GM12878 (cell line): ENCODE measurements at regions not wholly inside any gene's neighbourhood (a gene's known extent, or its start where the extent isn't known, plus 50 kb on each side); places are given as distances from the start of the nearest gene placed in this dataset.

ENCODE experiments used
- ATAC-seq: fragments of 200-7000 bp; cut with Tn5 transposase; 3 replicates; pipeline ENCODE4 v1.9.1; 2020; ENCODE audit warnings: mild to moderate bottlenecking, moderate library complexity
- BruUV-seq: library from RNA; stranded (reverse); fragments of 400-500 nt; replicated peaks from 2 replicates; lab custom pipeline; 2021; lab: Mats Ljungman, UMichigan
- CTCF ChIA-PET: fragments of 300-600 bp; sonication (Branson Sonifier 250); formaldehyde crosslinking; extraction: SDS; loops from one replicate; lab custom pipeline; 2021; ENCODE audit warnings: inconsistent platforms; lab: Yijun Ruan, JAX
- POLR2A ChIA-PET: fragments of 350-600 bp; formaldehyde crosslinking; extraction: SDS; loops from one replicate; lab custom pipeline; 2021; ENCODE audit warnings: inconsistent platforms; lab: Charles Lee
- RAD21 ChIA-PET: fragments of 300-600 bp; sonication (Branson Sonifier 250); formaldehyde crosslinking; loops from one replicate; lab custom pipeline; 2023; ENCODE audit warnings: antibody characterized with exemption; ENCODE audit not compliant: unreplicated experiment; lab: Charles Lee
- SMC1A ChIA-PET: fragments of 300-600 bp; sonication (Branson Sonifier 250); formaldehyde crosslinking; loops from one replicate; lab custom pipeline; 2023; ENCODE audit not compliant: unreplicated experiment, uncharacterized antibody; lab: Charles Lee
- DNase-seq: peaks from one replicate; pipeline ENCODE4 v3.0.0-alpha.2; 2011; ENCODE audit warnings: low read depth, low spot score
- FAIRE-seq: peaks from 3 replicates; lab custom pipeline; 2011; peaks lifted over from hg19 to GRCh38; lab: Jason Lieb, UNC
- H2AFZ ChIP-seq: 2 replicates; pipeline ENCODE4 v1.6.0; 2011; ENCODE audit warnings: low read depth, low read length, control low read depth; ENCODE audit not compliant: control insufficient read depth
- H3K27ac ChIP-seq: 2 replicates; pipeline ENCODE4 v1.5.1; 2011; ENCODE audit warnings: control low read depth; ENCODE audit not compliant: control insufficient read depth, insufficient read depth
- H3K27me3 ChIP-seq, 2 experiments: replicated peaks in 1 of 2; 2 replicates each; pipeline versions ENCODE4 v1.6.0 to v1.6.1; 2011; ENCODE audit warnings: low read length in 1 of 2; ENCODE audit not compliant: control insufficient read depth in 2 of 2, insufficient read depth in 2 of 2
- H3K36me3 ChIP-seq, 2 experiments: 2 replicates each; pipeline ENCODE4 v1.5.1; 2011; ENCODE audit warnings: low read length in 1 of 2; ENCODE audit not compliant: control insufficient read depth in 2 of 2, insufficient read depth in 2 of 2
- H3K4me1 ChIP-seq: 2 replicates; pipeline ENCODE4 v1.6.1; 2011; ENCODE audit warnings: mild to moderate bottlenecking, low read length, moderate library complexity, mixed read lengths; ENCODE audit not compliant: control insufficient read depth, insufficient read depth
- H3K4me2 ChIP-seq: 2 replicates; pipeline ENCODE4 v1.6.0; 2011; ENCODE audit warnings: control low read depth; ENCODE audit not compliant: control insufficient read depth, insufficient read depth
- H3K4me3 ChIP-seq: fragments of 200-600 bp; sonication (generic); 2 replicates; pipeline ENCODE4 v1.5.1; 2016
- H3K79me2 ChIP-seq: 2 replicates; pipeline ENCODE4 v1.6.0; 2011; ENCODE audit warnings: low read length; ENCODE audit not compliant: control insufficient read depth, insufficient read depth
- H3K9ac ChIP-seq: 2 replicates; pipeline ENCODE4 v1.8.0; 2011; ENCODE audit warnings: low read length, control low read depth, mixed read lengths; ENCODE audit not compliant: control insufficient read depth, insufficient read depth
- H3K9me3 ChIP-seq: replicated peaks from 3 replicates; pipeline ENCODE4 v1.5.1; 2011; ENCODE audit warnings: mild to moderate bottlenecking, low read length; ENCODE audit not compliant: control insufficient read depth, insufficient read depth
- H4K20me1 ChIP-seq: 2 replicates; pipeline ENCODE4 v1.6.0; 2011; ENCODE audit not compliant: control insufficient read depth, insufficient read depth
- HCFC1 ChIP-seq: fragments of 150-350 bp; IDR thresholded peaks from 2 replicates; pipeline ENCODE4 v1.6.1; 2014; ENCODE audit warnings: low read length
- NBN ChIP-seq: fragments of 450-650 bp; IDR thresholded peaks from 2 replicates; pipeline ENCODE4 v1.6.1; 2016
- WGBS: methylation state at CpG from one replicate; pipeline ENCODE4 v1.1.6; 2016; ENCODE audit warnings: low lambda C conversion rate; ENCODE audit not compliant: insufficient replicate concordance, insufficient coverage; ENCODE audit errors: missing lambda C conversion rate; 5-methylcytosine and 5-hydroxymethylcytosine counted together
- in situ Hi-C: fragments of 300-500 bp; cut with MboI; formaldehyde crosslinking; loops from 9 replicates; pipeline ENCODE4 v1.14.3; 2018; ENCODE audit warnings: mixed read lengths
- intact Hi-C: fragments of 100-400 bp; cut with micrococcal nuclease; formaldehyde crosslinking; loops from one replicate; pipeline ENCODE4 v1.14.2; 2022; ENCODE audit not compliant: unreplicated experiment
- TF ChIP-seq, protein P1 (sequence below): IDR thresholded peaks from 2 replicates; pipeline ENCODE4 v1.6.1; 2011; ENCODE audit warnings: borderline replicate concordance, low read depth, mild to moderate bottlenecking, moderate library complexity, mixed read lengths, low read length; ENCODE audit not compliant: insufficient read depth; ENCODE audit errors: extremely low read length
- TF ChIP-seq, protein P2 (sequence below): fragments of 450-650 bp; IDR thresholded peaks from 2 replicates; pipeline ENCODE4 v1.6.1; 2016; ENCODE audit warnings: mild to moderate bottlenecking

DNA sequence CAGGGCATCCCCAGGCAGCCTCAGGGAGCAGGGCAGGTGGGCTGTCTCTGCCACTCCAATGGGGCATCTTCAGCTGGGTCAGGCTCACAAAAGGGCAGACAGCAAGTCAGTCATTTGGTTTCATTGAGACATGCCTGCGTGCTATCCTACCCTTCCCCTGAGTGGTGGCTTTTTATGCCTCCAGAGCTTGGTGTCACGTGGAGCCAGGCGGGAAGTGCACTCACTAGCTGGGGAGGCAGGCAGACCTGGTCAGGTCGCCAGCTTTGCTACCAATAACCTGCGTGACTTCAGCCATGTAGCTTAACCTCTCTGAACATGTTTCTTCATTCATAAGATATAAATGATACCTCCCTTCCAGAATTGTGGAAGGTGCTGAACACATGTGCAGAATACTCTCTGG lies 415.0 kb downstream of the SOX9 start:
- H3K9me3 ChIP-seq = peaks cover 2% of the 10 kb centered on the region; the same call in 2 of the 3 replicates
- H3K79me2 ChIP-seq = no peaks in the 10 kb centered on the region
- no peak for DNase-seq
- TF ChIP-seq NBN = no peak
- TF ChIP-seq, protein P1, sequence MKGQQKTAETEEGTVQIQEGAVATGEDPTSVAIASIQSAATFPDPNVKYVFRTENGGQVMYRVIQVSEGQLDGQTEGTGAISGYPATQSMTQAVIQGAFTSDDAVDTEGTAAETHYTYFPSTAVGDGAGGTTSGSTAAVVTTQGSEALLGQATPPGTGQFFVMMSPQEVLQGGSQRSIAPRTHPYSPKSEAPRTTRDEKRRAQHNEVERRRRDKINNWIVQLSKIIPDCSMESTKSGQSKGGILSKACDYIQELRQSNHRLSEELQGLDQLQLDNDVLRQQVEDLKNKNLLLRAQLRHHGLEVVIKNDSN = peak; percentile 20
- TF ChIP-seq, all 136 proteins: peak for 1
- Histone ChIP-seq H3K9ac (no peak overlapping the region), H3K27me3 (no peaks in the 10 kb centered on the region), H4K20me1 (no peaks in the 10 kb centered on the region), H3K27ac (no peak overlapping the region), H2AFZ (no peak overlapping the region), H3K4me3 (no peak overlapping the region), H3K4me2 (no peak overlapping the region), H3K36me3 (no peaks in the 10 kb centered on the region), H3K4me1 (peaks cover 5% of the 10 kb centered on the region)
- 34% methylated on average over 5 of the region's 5 CpGs for WGBS
- intact Hi-C loops (no loop called here), in situ Hi-C loops (loop anchor here (5.0 to 25.0 kb wide), 4 partner anchors 923 to 1898 kb away; no protein-coding TSS in a partner anchor)
- FAIRE-seq = no peak
- RAD21 ChIA-PET = interaction anchor here (0.9 to 1.2 kb wide), 4 partner anchors 16 to 416 kb away, joined by 3 to 5 read pairs (median 4); no protein-coding TSS in a partner anchor
- SMC1A ChIA-PET = interaction anchor here (0.8 to 1.7 kb wide), 9 partner anchors 8 to 192 kb away, joined by 3 to 6 read pairs (median 3); no protein-coding TSS in a partner anchor
- no TSS peak for BruUV-seq
- no peak for ATAC-seq
- POLR2A ChIA-PET = interaction anchor here (0.5 to 2.1 kb wide), 4 partner anchors 11 to 827 kb away, joined by 3 to 9 read pairs (median 4); no protein-coding TSS in a partner anchor
- CTCF ChIA-PET = interaction anchor here (0.7 to 1.5 kb wide), 4 partner anchors 14 to 1769 kb away, joined by 3 to 4 read pairs (median 3); partner anchors contain the start of gene SOX9

DNA sequence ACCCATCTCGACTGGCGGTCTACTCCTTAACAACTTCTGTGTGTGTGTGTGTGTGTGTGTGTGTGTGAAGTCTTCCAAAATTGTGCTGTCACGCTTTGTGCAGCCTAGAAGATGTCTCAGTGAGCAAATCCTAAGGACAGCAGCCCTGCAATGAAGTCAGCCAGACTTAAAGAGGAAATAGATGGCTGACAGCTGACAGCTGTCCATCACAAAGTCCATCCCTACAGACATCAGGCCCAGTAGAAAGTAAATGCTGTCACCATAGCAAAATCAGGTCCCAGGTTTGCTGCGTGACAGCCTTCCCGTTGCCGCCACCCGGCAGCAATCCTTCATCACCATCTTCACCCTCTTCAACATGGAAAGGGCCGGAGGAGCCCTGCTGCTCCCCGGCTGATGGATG lies 416.0 kb downstream of the SOX9 start:
- no peak for ATAC-seq
- CTCF ChIA-PET = interaction anchor here (0.6 to 3.8 kb wide), 5 partner anchors 20 to 1064 kb away, joined by 3 to 34 read pairs (median 4); partner anchors contain the start of gene SOX9
- no peak overlapping the region for H3K4me2 ChIP-seq
- H4K20me1 ChIP-seq = no peaks in the 10 kb centered on the region
- POLR2A ChIA-PET = interaction anchor here (0.7 to 2.1 kb wide), 3 partner anchors 17 to 266 kb away, joined by 4 to 15 read pairs (median 9); no protein-coding TSS in a partner anchor
- H3K79me2 ChIP-seq = no peaks in the 10 kb centered on the region
- no peak for DNase-seq
- no peak overlapping the region for H3K9ac ChIP-seq
- SMC1A ChIA-PET = interaction anchor here (1.7 to 4.8 kb wide), 4 partner anchors 9 to 114 kb away, joined by 3 to 75 read pairs (median 65); no protein-coding TSS in a partner anchor
- FAIRE-seq = no peak
- H2AFZ ChIP-seq = no peak overlapping the region
- no TSS peak for BruUV-seq
- in situ Hi-C loops (loop anchor here (5.0 to 25.0 kb wide), 4 partner anchors 924 to 1899 kb away; no protein-coding TSS in a partner anchor), intact Hi-C loops (no loop called here)
- H3K4me3 ChIP-seq = no peak overlapping the region
- TF ChIP-seq, protein P2, sequence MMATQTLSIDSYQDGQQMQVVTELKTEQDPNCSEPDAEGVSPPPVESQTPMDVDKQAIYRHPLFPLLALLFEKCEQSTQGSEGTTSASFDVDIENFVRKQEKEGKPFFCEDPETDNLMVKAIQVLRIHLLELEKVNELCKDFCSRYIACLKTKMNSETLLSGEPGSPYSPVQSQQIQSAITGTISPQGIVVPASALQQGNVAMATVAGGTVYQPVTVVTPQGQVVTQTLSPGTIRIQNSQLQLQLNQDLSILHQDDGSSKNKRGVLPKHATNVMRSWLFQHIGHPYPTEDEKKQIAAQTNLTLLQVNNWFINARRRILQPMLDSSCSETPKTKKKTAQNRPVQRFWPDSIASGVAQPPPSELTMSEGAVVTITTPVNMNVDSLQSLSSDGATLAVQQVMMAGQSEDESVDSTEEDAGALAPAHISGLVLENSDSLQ = peak; percentile 63
- TF ChIP-seq HCFC1 = no peak
- no peaks in the 10 kb centered on the region for H3K36me3 ChIP-seq
- WGBS = 65% methylated on average over 9 of the region's 9 CpGs
- no peak overlapping the region for H3K27ac ChIP-seq
- peaks cover 5% of the 10 kb centered on the region for H3K4me1 ChIP-seq
- RAD21 ChIA-PET = interaction anchor here (3.9 kb wide), 1 partner anchor 24 kb away, joined by 50 read pairs; no protein-coding TSS in a partner anchor
- peaks cover 2% of the 10 kb centered on the region; the same call in 2 of the 3 replicates for H3K9me3 ChIP-seq
- H3K27me3 ChIP-seq = no peaks in the 10 kb centered on the region
